H7 (cell line): ENCODE measurements at regions not wholly inside any gene's neighbourhood (a gene's known extent, or its start where the extent isn't known, plus 50 kb on each side); places are given as distances from the start of the nearest gene placed in this dataset.

Experiments
- DNase-seq: peaks from one replicate; pipeline ENCODE4 v3.0.0; 2012
- H3K27me3 ChIP-seq: 2 replicates; pipeline ENCODE4 v1.6.0; 2011; ENCODE audit warnings: mild to moderate bottlenecking, low read length; ENCODE audit not compliant: control insufficient read depth, insufficient read depth
- H3K36me3 ChIP-seq: replicated peaks from 2 replicates; pipeline ENCODE4 v1.5.1; 2011; ENCODE audit warnings: low read length; ENCODE audit not compliant: control insufficient read depth, insufficient read depth
- H3K4me3 ChIP-seq: 2 replicates; pipeline ENCODE4 v1.5.1; 2011; ENCODE audit warnings: low read depth, mild to moderate bottlenecking, control low read depth, low read length, moderate library complexity; ENCODE audit not compliant: insufficient read depth

GRCh38 chr16:86977076-86977676 lies 340.0 kb downstream of the C16orf95 start:
- Histone ChIP-seq H3K27me3 (no peaks in the 10 kb centered on the region), H3K36me3 (no peaks in the 10 kb centered on the region), H3K4me3 (no peak overlapping the region)
- DNase-seq, result no peak

- no peaks in the 10 kb centered on the region for H3K36me3 ChIP-seq
- H3K27me3 ChIP-seq, result no peaks in the 10 kb centered on the region
- H3K4me3 ChIP-seq, result no peak overlapping the region
- DNase-seq, result no peak
These were observed 338.7 kb downstream of the C16orf95 start for GRCh38 chr16:86978445-86979030.

- no peak for DNase-seq
- Histone ChIP-seq H3K36me3 (no peaks in the 10 kb centered on the region), H3K27me3 (no peaks in the 10 kb centered on the region), H3K4me3 (no peak overlapping the region)
These were observed 338.1 kb downstream of the C16orf95 start for GRCh38 chr16:86979061-86979460.

GRCh38 chr16:86979984-86980553 lies 337.1 kb downstream of the C16orf95 start:
- Histone ChIP-seq H3K27me3 (no peaks in the 10 kb centered on the region), H3K4me3 (no peak overlapping the region), H3K36me3 (no peaks in the 10 kb centered on the region)
- DNase-seq, result no peak

GRCh38 chr16:86980644-86981043 lies 336.5 kb downstream of the C16orf95 start:
- no peak for DNase-seq
- Histone ChIP-seq H3K27me3 (no peaks in the 10 kb centered on the region), H3K36me3 (no peaks in the 10 kb centered on the region), H3K4me3 (no peak overlapping the region)

GRCh38 chr16:86982347-86982596 lies 334.9 kb downstream of the C16orf95 start:
- no peak for DNase-seq
- Histone ChIP-seq H3K27me3 (no peaks in the 10 kb centered on the region), H3K36me3 (no peaks in the 10 kb centered on the region), H3K4me3 (no peak overlapping the region)

- Histone ChIP-seq H3K36me3 (no peaks in the 10 kb centered on the region), H3K27me3 (no peaks in the 10 kb centered on the region), H3K4me3 (no peak overlapping the region)
- DNase-seq, result no peak
These were observed 334.3 kb downstream of the C16orf95 start for GRCh38 chr16:86982912-86983311.

GRCh38 chr16:86983621-86984020 lies 333.6 kb downstream of the C16orf95 start:
- DNase-seq, result no peak
- Histone ChIP-seq H3K27me3 (no peaks in the 10 kb centered on the region), H3K36me3 (no peaks in the 10 kb centered on the region), H3K4me3 (no peak overlapping the region)

GRCh38 chr16:86984343-86984742 lies 332.8 kb downstream of the C16orf95 start:
- no peak overlapping the region for H3K4me3 ChIP-seq
- H3K36me3 ChIP-seq, result no peaks in the 10 kb centered on the region
- no peaks in the 10 kb centered on the region for H3K27me3 ChIP-seq
- no peak for DNase-seq

GRCh38 chr16:86984991-86985647 lies 332.1 kb downstream of the C16orf95 start:
- Histone ChIP-seq H3K4me3 (no peak overlapping the region), H3K27me3 (no peaks in the 10 kb centered on the region), H3K36me3 (no peaks in the 10 kb centered on the region)
- DNase-seq, result peak; percentile 78

- no peaks in the 10 kb centered on the region for H3K36me3 ChIP-seq
- no peaks in the 10 kb centered on the region for H3K27me3 ChIP-seq
- H3K4me3 ChIP-seq, result no peak overlapping the region
- DNase-seq, result no peak
These were observed 331.6 kb downstream of the C16orf95 start for GRCh38 chr16:86985648-86986015.

GRCh38 chr16:86986136-86986535 lies 331.1 kb downstream of the C16orf95 start:
- no peaks in the 10 kb centered on the region for H3K36me3 ChIP-seq
- peak; percentile 80 for DNase-seq
- H3K4me3 ChIP-seq, result no peak overlapping the region
- H3K27me3 ChIP-seq, result no peaks in the 10 kb centered on the region

- Histone ChIP-seq H3K4me3 (no peak overlapping the region), H3K36me3 (no peaks in the 10 kb centered on the region), H3K27me3 (no peaks in the 10 kb centered on the region)
- DNase-seq, result no peak
These were observed 330.2 kb downstream of the C16orf95 start for GRCh38 chr16:86986809-86987487.

- no peak overlapping the region for H3K4me3 ChIP-seq
- no peak for DNase-seq
- no peaks in the 10 kb centered on the region for H3K27me3 ChIP-seq
- H3K36me3 ChIP-seq, result no peaks in the 10 kb centered on the region
These were observed 329.2 kb downstream of the C16orf95 start for GRCh38 chr16:86987746-86988670.
